DOHH2 (cell line): ENCODE measurements at regions not wholly inside any gene's neighbourhood (a gene's known extent, or its start where the extent isn't known, plus 50 kb on each side); places are given as distances from the start of the nearest gene placed in this dataset.

ENCODE experiments used
- H3F3A ChIP-seq: fragments of 200-600 bp; sonication (generic), shearing (Covaris generic); 2 replicates; pipeline ENCODE4 v1.6.0; 2016; ENCODE audit warnings: antibody characterized with exemption, mild to moderate bottlenecking; ENCODE audit not compliant: control insufficient read depth, insufficient read depth
- H3K27ac ChIP-seq: fragments of 200-600 bp; sonication (generic); 2 replicates; pipeline ENCODE4 v1.5.1; 2014; ENCODE audit warnings: low read depth, mild to moderate bottlenecking, low read length, moderate library complexity
- H3K27me3 ChIP-seq: fragments of 200-600 bp; sonication (generic); 2 replicates; pipeline ENCODE4 v1.6.1; 2014; ENCODE audit warnings: mild to moderate bottlenecking, low read length, mixed read lengths; ENCODE audit not compliant: control insufficient read depth
- H3K36me3 ChIP-seq: fragments of 200-600 bp; sonication (generic); 2 replicates; pipeline ENCODE4 v1.6.1; 2014; ENCODE audit warnings: mild to moderate bottlenecking, low read length, moderate library complexity, mixed read lengths; ENCODE audit not compliant: control insufficient read depth
- H3K4me1 ChIP-seq: fragments of 200-600 bp; sonication (generic); 2 replicates; pipeline ENCODE4 v1.6.1; 2014; ENCODE audit warnings: mild to moderate bottlenecking, low read length, mixed read lengths; ENCODE audit not compliant: control insufficient read depth
- H3K4me2 ChIP-seq: fragments of 200-600 bp; sonication (generic); 2 replicates; pipeline ENCODE4 v1.6.0; 2014; ENCODE audit warnings: mild to moderate bottlenecking, low read length, moderate library complexity
- H3K4me3 ChIP-seq: fragments of 200-600 bp; sonication (generic); 2 replicates; pipeline ENCODE4 v1.5.1; 2014; ENCODE audit warnings: mild to moderate bottlenecking, low read length, mixed read lengths
- H3K79me2 ChIP-seq: fragments of 200-600 bp; sonication (generic); 2 replicates; pipeline ENCODE4 v1.6.1; 2014; ENCODE audit warnings: mild to moderate bottlenecking, low read length, mixed read lengths; ENCODE audit not compliant: control insufficient read depth
- H3K9me2 ChIP-seq: fragments of 200-600 bp; sonication (generic); replicated peaks from 2 replicates; pipeline ENCODE4 v1.6.1; 2014; ENCODE audit warnings: mild to moderate bottlenecking, low read length, mixed read lengths; ENCODE audit not compliant: control insufficient read depth
- H3K9me3 ChIP-seq: fragments of 200-600 bp; sonication (generic); 2 replicates; pipeline ENCODE4 v1.6.1; 2014; ENCODE audit warnings: antibody characterized with exemption, low read length, mixed read lengths; ENCODE audit not compliant: control insufficient read depth, insufficient read depth
- H4K20me1 ChIP-seq: fragments of 200-600 bp; sonication (generic); 2 replicates; pipeline ENCODE4 v1.6.0; 2014; ENCODE audit warnings: low read depth, mild to moderate bottlenecking, antibody characterized with exemption, low read length, moderate library complexity; ENCODE audit not compliant: control insufficient read depth, insufficient read depth
- CTCF ChIP-seq: fragments of 200-600 bp; sonication (generic); IDR thresholded peaks from one replicate; pipeline ENCODE4 v1.5.1; 2014; ENCODE audit warnings: antibody characterized with exemption, mild to moderate bottlenecking, low read depth, low read length; ENCODE audit not compliant: poor library complexity, severe bottlenecking
- EZH2phosphoT487 ChIP-seq: fragments of 200-600 bp; sonication (generic); IDR thresholded peaks from 2 replicates; pipeline ENCODE4 v1.6.1; 2017; ENCODE audit warnings: borderline replicate concordance, mild to moderate bottlenecking, antibody characterized with exemption, low read length, moderate library complexity, mixed read lengths

GRCh38 chr9:84598921-84599636 is 70.5 kb upstream of the NTRK2 start:
- H3K9me2 ChIP-seq = no peaks in the 10 kb centered on the region
- no peaks in the 10 kb centered on the region for H3F3A ChIP-seq
- no peaks in the 10 kb centered on the region for H3K9me3 ChIP-seq
- H3K79me2 ChIP-seq = no peaks in the 10 kb centered on the region
- no peaks in the 10 kb centered on the region for H4K20me1 ChIP-seq
- H3K4me1 ChIP-seq = no peaks in the 10 kb centered on the region
- no peak overlapping the region for H3K4me3 ChIP-seq
- no peak for TF ChIP-seq CTCF
- no peak overlapping the region for H3K27ac ChIP-seq
- H3K36me3 ChIP-seq = no peaks in the 10 kb centered on the region
- H3K4me2 ChIP-seq = no peak overlapping the region
- H3K27me3 ChIP-seq = no peaks in the 10 kb centered on the region

- no peak for TF ChIP-seq EZH2phosphoT487
- TF ChIP-seq CTCF = no peak
- H3K27me3 ChIP-seq = no peaks in the 10 kb centered on the region
Observed at GRCh38 chr9:84600739-84601138, 68.8 kb upstream of the NTRK2 start.

GRCh38 chr9:84604223-84604622 is 65.3 kb upstream of the NTRK2 start:
- Histone ChIP-seq H3K4me2 (no peak overlapping the region), H3K27me3 (no peaks in the 10 kb centered on the region), H3F3A (no peaks in the 10 kb centered on the region), H3K79me2 (no peaks in the 10 kb centered on the region), H3K9me2 (no peaks in the 10 kb centered on the region), H3K27ac (no peak overlapping the region), H3K4me3 (no peak overlapping the region), H3K4me1 (no peaks in the 10 kb centered on the region), H4K20me1 (no peaks in the 10 kb centered on the region), H3K36me3 (no peaks in the 10 kb centered on the region), H3K9me3 (no peaks in the 10 kb centered on the region)
- no peak for TF ChIP-seq EZH2phosphoT487
- no peak for TF ChIP-seq CTCF

More at GRCh38 chr9:84600739-84601138, 68.8 kb upstream of the NTRK2 start:
- H3K9me3 ChIP-seq = no peaks in the 10 kb centered on the region
- H3K4me2 ChIP-seq = no peak overlapping the region
- H3K36me3 ChIP-seq = no peaks in the 10 kb centered on the region
- H4K20me1 ChIP-seq = no peaks in the 10 kb centered on the region
- H3K79me2 ChIP-seq = no peaks in the 10 kb centered on the region
- H3K4me1 ChIP-seq = no peaks in the 10 kb centered on the region
- no peaks in the 10 kb centered on the region for H3F3A ChIP-seq
- no peak overlapping the region for H3K27ac ChIP-seq
- no peaks in the 10 kb centered on the region for H3K9me2 ChIP-seq
- no peak overlapping the region for H3K4me3 ChIP-seq

- Histone ChIP-seq H3K27ac (no peak overlapping the region), H3K4me2 (no peak overlapping the region), H3K4me1 (no peaks in the 10 kb centered on the region), H3K4me3 (no peak overlapping the region), H3K36me3 (no peaks in the 10 kb centered on the region), H3K27me3 (no peaks in the 10 kb centered on the region), H3K79me2 (no peaks in the 10 kb centered on the region), H3K9me2 (no peaks in the 10 kb centered on the region), H4K20me1 (no peaks in the 10 kb centered on the region), H3K9me3 (no peaks in the 10 kb centered on the region), H3F3A (no peaks in the 10 kb centered on the region)
- TF ChIP-seq EZH2phosphoT487 = no peak
- TF ChIP-seq CTCF = no peak
Observed at GRCh38 chr9:84609779-84610178, 59.8 kb upstream of the NTRK2 start.
